Eye (tissue), 1 donor: ENCODE measurements at regions not wholly inside any gene's neighbourhood (a gene's known extent, or its start where the extent isn't known, plus 50 kb on each side); places are given as distances from the start of the nearest gene placed in this dataset.
"Not testable (repeated sequence)": the region's sequence is repeated elsewhere in the genome, so short reads cannot be mapped to it uniquely, and the experiment has no call there.

Experiments used
- DNase-seq: peaks from one replicate; pipeline ENCODE4 v3.0.0-alpha.2; 2015

GRCh38 chr4:115279330-115279729 is 165.9 kb upstream of the NDST4 start:
- no peak for DNase-seq

DNA sequence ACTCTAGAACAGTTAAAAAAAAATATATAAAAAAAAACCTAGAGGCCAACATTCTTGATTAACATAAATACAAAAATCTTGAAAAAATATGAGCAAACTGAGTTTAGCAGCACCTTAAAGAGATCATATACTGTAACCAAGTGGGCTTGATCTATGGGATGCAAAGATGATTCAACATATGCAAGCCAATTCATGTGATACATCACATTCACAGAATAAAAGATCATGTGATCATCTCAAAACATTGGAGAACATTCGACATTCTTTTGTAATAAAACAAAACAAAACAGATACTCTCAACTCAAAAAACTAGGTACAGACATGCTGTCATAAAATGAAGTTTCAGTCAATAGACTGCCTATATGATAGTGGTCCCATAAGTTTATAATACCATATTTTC is 165.4 kb upstream of the NDST4 start:
- no peak for DNase-seq

DNA sequence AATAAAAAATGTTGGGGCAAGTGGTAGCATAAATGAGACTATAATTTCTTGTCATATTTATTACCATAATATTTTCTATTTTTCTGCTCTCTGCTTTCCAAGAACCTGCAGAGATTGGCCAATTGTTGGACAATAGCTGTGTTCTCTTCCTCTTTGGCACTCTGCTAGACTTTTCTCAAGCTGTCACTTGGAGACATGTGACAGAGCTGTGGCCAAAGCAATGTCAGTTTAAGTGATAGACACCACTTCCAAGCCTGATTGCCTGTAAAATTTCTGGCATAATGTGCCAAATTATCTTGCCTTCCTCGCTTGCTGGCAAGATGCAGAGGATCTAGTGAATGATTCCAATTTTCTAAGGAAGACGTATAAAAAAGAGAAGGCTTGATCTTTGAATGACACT is 162.2 kb upstream of the NDST4 start:
- DNase-seq, result no peak

DNA sequence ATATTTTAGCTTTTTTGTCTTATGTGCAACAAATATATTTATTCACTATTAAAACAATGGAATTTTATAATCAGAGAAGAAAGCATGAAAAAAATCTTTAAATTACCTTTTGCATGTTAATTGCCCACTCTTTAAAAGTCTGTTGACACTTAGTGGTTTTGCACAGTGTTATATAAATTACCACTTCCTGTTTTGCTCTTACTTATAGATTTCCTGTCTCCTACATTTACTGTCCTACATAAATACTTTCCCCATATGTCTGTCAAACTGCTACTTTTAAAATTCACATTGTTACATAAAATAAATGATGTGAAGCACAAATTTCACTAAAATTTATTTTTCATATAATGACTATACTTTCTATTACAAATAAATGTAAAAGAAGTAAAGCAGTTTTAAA is 161.1 kb upstream of the NDST4 start:
- no peak for DNase-seq

DNA sequence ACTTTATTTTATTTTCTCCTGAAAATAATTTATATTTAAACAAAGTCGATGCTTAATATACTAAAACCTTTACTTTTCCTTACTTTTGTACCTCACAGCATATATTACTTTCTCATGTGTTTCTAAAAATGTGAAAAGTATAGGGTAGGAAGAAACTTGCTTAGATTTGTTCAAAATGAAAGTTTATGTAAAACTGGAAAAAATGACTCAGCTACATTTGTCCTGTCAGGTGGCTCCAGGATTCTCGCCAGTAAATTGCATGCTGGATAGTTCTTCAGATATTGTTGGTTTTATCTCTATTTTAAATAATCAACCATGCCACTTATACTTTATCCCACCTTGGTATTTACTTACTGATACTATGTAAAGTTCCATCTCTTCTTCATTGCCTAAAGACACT is 159.2 kb upstream of the NDST4 start:
- DNase-seq, result no peak

- DNase-seq, result no peak
Measured at GRCh38 chr4:115272185-115272584, 158.8 kb upstream of the NDST4 start.

DNA sequence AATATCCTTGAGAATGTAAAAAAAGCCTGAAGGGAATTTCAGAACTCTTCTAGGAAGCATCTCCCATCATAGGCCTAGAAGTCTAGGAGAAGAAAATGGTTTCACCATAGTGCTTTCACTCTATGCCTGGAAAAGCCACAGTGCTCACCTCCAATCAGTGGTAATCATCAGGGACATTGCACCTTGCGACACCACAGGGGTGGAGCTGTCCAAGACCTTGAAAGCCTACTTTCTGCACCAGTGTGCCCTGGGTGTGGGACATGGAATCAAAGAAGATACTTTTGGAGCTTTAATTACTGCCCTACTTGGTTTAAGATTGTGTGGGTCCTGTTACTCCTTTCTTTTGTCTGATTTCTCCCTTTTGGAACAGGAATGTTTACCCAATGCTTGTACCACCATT is 146.8 kb upstream of the NDST4 start:
- no peak for DNase-seq

GRCh38 chr4:115259642-115260041 is 146.2 kb upstream of the NDST4 start:
- no peak for DNase-seq

DNA sequence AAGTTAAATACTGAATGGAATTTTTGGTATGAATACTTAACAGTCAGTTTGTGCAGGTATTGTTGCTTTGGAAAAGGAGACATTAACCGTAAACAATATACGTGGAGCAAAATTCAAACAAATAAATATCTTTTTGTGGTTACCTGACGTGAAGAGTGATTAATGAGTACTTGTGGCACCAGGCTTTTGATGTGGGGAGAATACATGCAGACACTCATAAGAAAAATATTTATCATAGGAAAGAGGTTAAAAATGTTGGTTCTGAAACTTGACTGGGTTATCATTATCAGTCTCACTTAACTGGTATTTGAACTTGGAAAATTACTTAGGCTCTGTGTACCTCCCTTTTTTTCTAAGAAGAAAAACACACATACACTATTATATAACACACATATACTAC is 136.4 kb upstream of the NDST4 start:
- DNase-seq, result no peak

GRCh38 chr4:115234405-115235093 is 121.1 kb upstream of the NDST4 start:
- DNase-seq, result peak; percentile 17

DNA sequence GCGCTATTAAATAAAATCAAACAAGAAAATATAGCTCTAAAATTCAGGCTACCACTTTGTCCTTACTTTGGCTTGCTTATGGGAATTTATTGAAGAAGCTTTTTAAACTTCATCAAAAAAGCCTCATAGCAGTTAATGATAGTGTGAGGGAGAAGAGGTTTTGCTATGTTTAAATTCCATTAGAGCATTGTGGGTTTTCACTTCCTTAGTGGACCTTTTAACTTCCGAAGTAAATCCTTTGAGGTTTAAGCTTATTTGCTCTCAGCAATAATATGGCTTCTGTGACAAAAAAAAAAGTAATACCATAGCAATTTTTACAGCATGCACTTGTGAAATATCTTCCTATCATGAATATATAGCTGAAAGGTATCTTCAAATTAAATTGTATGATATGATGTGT is 120.2 kb upstream of the NDST4 start:
- no peak for DNase-seq

DNA sequence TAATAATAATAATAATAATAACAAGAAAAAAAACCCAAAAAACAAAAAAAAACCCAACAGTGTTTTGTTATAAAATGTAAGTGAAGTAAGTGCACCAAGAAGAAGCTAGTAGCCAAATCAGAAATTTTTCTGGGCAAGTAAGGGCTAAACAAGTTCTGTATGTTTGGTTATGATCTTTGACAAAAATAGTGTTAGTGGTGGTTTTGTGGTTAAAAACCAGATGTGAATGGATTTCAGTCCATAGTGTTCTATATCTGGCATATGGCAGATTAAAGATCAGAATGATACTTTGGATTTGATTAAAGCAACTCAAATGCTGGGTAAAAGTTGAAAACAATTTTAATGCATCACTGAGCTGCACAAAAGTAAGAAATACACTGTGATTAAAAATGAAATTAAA is 116.5 kb upstream of the NDST4 start:
- DNase-seq, result no peak

DNA sequence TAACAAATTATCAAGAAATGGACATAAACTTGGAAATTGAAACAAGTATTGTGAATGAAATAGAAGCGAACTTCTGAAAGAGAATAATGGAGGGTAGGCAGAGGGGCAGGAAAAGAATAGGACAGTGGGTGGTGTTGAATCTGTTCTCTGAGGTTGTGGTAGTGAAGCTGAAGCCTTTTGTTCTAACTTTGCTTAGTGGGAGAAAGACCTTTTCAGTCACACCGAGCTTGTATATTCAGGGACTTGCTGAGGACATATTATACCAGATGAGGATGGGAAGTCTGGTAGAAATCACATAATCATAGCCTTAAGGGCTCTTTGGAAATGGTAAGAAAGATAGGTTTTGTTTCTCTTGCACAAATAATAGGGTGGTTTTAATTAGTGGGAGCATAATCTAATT is 115.4 kb upstream of the NDST4 start:
- DNase-seq, result no peak

GRCh38 chr4:115222061-115222460 is 108.6 kb upstream of the NDST4 start:
- no peak for DNase-seq

GRCh38 chr4:115219862-115220261 is 106.4 kb upstream of the NDST4 start:
- DNase-seq, result no peak

DNA sequence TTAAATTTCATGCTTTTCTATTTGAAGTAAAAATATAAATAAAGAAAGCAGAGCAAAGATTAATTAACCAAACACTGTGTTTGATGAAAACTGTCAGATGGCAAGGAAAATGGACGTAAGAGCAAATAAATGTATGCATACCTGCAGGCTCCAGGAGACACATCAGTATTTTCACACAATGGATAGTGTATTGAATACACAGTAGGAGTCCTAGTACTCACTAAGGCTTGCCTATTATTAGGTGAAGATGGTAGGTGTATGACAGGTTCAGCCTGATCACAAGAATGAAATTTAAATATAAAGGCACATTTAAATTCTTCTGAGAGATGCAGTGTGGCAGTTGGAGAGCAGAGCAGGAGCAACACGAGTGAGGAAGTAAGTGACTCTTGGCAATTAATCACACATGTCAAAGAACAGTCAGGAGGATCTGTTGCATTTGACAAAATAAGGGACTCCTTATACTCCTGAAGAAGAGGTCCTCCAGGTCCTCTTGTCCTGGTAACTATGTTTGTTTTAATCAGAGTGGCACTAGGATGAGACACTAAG is 106.0 kb upstream of the NDST4 start:
- DNase-seq, result no peak

- no peak for DNase-seq
Measured at GRCh38 chr4:115215935-115216334, 102.5 kb upstream of the NDST4 start.

GRCh38 chr4:115213716-115214115 is 100.3 kb upstream of the NDST4 start:
- DNase-seq, result no peak

DNA sequence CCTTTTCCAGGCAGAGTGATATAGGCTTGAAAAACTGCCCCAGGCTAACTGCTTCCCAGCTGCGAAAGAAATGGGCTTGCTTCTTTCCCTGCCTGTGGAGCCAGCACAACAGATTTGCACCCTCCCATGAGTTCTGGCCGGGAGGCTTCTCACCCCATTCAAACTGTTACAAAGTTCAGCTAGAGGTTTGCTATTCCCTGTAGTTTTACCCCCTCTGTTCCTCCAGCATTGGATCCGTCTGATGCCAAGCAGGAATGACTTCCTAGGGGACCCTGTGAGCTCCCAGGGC is 87.6 kb upstream of the NDST4 start:
- no peak for DNase-seq

DNA sequence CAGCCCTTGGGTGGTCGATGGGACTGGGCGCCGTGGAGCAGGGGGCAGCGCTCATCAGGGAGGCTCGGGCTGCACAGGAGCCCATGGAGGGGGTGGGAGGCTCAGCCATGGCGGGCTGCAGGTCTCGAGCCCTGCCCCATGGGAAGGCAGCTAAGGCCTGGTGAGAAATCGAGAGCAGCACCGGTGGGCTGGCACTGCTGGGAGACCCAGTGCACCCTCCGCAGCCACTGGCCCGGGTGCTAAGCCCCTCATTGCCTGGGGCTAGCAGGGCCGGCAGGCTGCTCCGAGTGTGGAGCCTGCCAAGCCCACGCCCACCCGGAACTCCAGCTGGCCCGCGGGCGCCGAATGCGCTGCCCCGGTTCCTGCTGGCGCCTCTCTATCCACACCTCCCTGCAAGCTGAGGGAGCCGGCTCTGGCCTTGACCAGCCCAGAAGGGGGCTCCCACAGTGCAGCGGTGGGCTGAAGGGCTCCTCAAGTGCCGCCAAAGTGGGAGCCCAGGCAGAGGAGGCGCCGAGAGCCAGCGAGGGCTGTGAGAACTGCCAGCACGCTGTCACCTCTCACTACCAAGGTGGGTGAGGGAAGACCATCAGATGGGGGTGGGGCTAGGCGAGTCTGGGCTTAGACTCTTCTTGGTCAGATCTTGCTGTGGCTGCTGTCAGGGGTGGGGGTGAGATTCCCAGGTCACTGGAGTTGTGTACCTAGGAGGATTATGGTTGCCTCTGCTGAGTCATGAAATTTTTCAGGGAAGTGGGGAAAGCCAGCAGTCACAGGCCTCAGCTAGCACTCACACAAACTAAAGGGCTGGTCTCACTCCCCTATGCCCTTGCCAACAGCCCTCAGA is 87.0 kb upstream of the NDST4 start:
- DNase-seq, result not testable (repeated sequence)

- DNase-seq, result not testable (repeated sequence)
Measured at GRCh38 chr4:115194612-115195011, 81.2 kb upstream of the NDST4 start.

GRCh38 chr4:115190529-115190928 is 77.1 kb upstream of the NDST4 start:
- DNase-seq, result no peak

- no peak for DNase-seq
Measured at GRCh38 chr4:115187136-115187535, 73.7 kb upstream of the NDST4 start.

- DNase-seq, result not testable (repeated sequence)
Measured at GRCh38 chr4:115179438-115180062, 66.1 kb upstream of the NDST4 start.
